SKM-1 (cell line): ENCODE measurements at regions not wholly inside any gene's neighbourhood (a gene's known extent, or its start where the extent isn't known, plus 50 kb on each side); places are given as distances from the start of the nearest gene placed in this dataset.
"Not testable (repeated sequence)": the region's sequence is repeated elsewhere in the genome, so short reads cannot be mapped to it uniquely, and the experiment has no call there.

Source experiments
- DNase-seq: peaks from one replicate; lab custom pipeline; 2025; ENCODE audit not compliant: unreplicated experiment; lab: John Stamatoyannopoulos, UW

- no peak for DNase-seq
Observed at GRCh38 chr13:89150362-89150761, 1479.2 kb downstream of the SLITRK5 start.

GRCh38 chr13:89153941-89154340 lies 1482.8 kb downstream of the SLITRK5 start:
- no peak for DNase-seq

GRCh38 chr13:89163096-89163495 lies 1491.9 kb downstream of the SLITRK5 start:
- no peak for DNase-seq

- DNase-seq, result no peak
Observed at GRCh38 chr13:89165685-89166084, 1494.5 kb downstream of the SLITRK5 start.

- no peak for DNase-seq
Observed at GRCh38 chr13:89169951-89170350, 1498.8 kb downstream of the SLITRK5 start.

GRCh38 chr13:89181041-89181440 lies 1509.9 kb downstream of the SLITRK5 start:
- DNase-seq, result no peak

- no peak for DNase-seq
Observed at GRCh38 chr13:89199138-89199537, 1528.0 kb downstream of the SLITRK5 start.

- no peak for DNase-seq
Observed at GRCh38 chr13:89204435-89204834, 1533.3 kb downstream of the SLITRK5 start.

GRCh38 chr13:89205856-89206520 lies 1534.8 kb downstream of the SLITRK5 start:
- peak; percentile 9 for DNase-seq

GRCh38 chr13:89212186-89212585 lies 1541.0 kb downstream of the SLITRK5 start:
- no peak for DNase-seq

- DNase-seq, result no peak
Observed at GRCh38 chr13:89214185-89214584, 1543.0 kb downstream of the SLITRK5 start.

- DNase-seq, result not testable (repeated sequence)
Observed at GRCh38 chr13:89215319-89215718, 1544.1 kb downstream of the SLITRK5 start.

GRCh38 chr13:89217813-89218212 lies 1546.6 kb downstream of the SLITRK5 start:
- DNase-seq, result no peak

GRCh38 chr13:89221557-89222158 lies 1550.5 kb downstream of the SLITRK5 start:
- no peak for DNase-seq

GRCh38 chr13:89227356-89227755 lies 1556.2 kb downstream of the SLITRK5 start:
- no peak for DNase-seq

GRCh38 chr13:89238496-89238895 lies 1567.3 kb downstream of the SLITRK5 start:
- no peak for DNase-seq

GRCh38 chr13:89239361-89240127 lies 1568.4 kb downstream of the SLITRK5 start:
- DNase-seq, result no peak

- no peak for DNase-seq
Observed at GRCh38 chr13:89255844-89256406, 1584.8 kb downstream of the SLITRK5 start.

GRCh38 chr13:89267734-89268133 lies 1596.6 kb downstream of the SLITRK5 start:
- DNase-seq, result no peak

GRCh38 chr13:89269737-89270136 lies 1598.6 kb downstream of the SLITRK5 start:
- no peak for DNase-seq

- no peak for DNase-seq
Observed at GRCh38 chr13:89270736-89271135, 1599.6 kb downstream of the SLITRK5 start.

GRCh38 chr13:89279374-89279773 lies 1608.2 kb downstream of the SLITRK5 start:
- no peak for DNase-seq
